Stimulated activated CD4-positive, alpha-beta T cell treated with anti-CD3 and anti-CD28 coated beads, Interleukin-4, amount 100 ng/mL, for 4 hours (primary cell): ENCODE measurements at regions not wholly inside any gene's neighbourhood (a gene's known extent, or its start where the extent isn't known, plus 50 kb on each side); places are given as distances from the start of the nearest gene placed in this dataset.
"Not testable (repeated sequence)": the region's sequence is repeated elsewhere in the genome, so short reads cannot be mapped to it uniquely, and the experiment has no call there.

Experiments
- DNase-seq, 2 experiments: peaks; one replicate each; pipeline ENCODE4 v3.0.0-alpha.2; 2020

- peak; percentile 45 to 76 for DNase-seq
These were observed 864.2 kb downstream of the FAM181B start for GRCh38 chr11:81869351-81870065.

- DNase-seq = no peak
These were observed 866.8 kb downstream of the FAM181B start for GRCh38 chr11:81866896-81867295.

GRCh38 chr11:81857386-81857785 is 876.3 kb downstream of the FAM181B start:
- no peak for DNase-seq

- no peak for DNase-seq
These were observed 879.9 kb downstream of the FAM181B start for GRCh38 chr11:81853791-81854190.

GRCh38 chr11:81852896-81853295 is 880.8 kb downstream of the FAM181B start:
- DNase-seq = no peak

GRCh38 chr11:81840380-81840779 is 893.3 kb downstream of the FAM181B start:
- no peak for DNase-seq

- DNase-seq = no peak
These were observed 893.7 kb downstream of the FAM181B start for GRCh38 chr11:81839976-81840375.

- no peak for DNase-seq
These were observed 894.6 kb downstream of the FAM181B start for GRCh38 chr11:81839016-81839415.

- no peak for DNase-seq
These were observed 903.7 kb downstream of the FAM181B start for GRCh38 chr11:81829976-81830375.

- DNase-seq = no peak
These were observed 908.3 kb downstream of the FAM181B start for GRCh38 chr11:81825346-81825745.

- no peak for DNase-seq
These were observed 914.2 kb downstream of the FAM181B start for GRCh38 chr11:81819462-81819861.

GRCh38 chr11:81804858-81805257 is 928.8 kb downstream of the FAM181B start:
- DNase-seq = no peak

- no peak for DNase-seq
These were observed 931.1 kb downstream of the FAM181B start for GRCh38 chr11:81802591-81802990.

GRCh38 chr11:81792416-81792815 is 941.2 kb downstream of the FAM181B start:
- no peak for DNase-seq

- no peak for DNase-seq
These were observed 946.0 kb downstream of the FAM181B start for GRCh38 chr11:81787584-81788049.

- DNase-seq = no peak
These were observed 961.5 kb downstream of the FAM181B start for GRCh38 chr11:81772166-81772565.

GRCh38 chr11:81769906-81770305 is 963.8 kb downstream of the FAM181B start:
- not testable (repeated sequence) for DNase-seq

- no peak for DNase-seq
These were observed 976.6 kb downstream of the FAM181B start for GRCh38 chr11:81756864-81757595.

GRCh38 chr11:81749245-81749644 is 984.4 kb downstream of the FAM181B start:
- no peak for DNase-seq

- no peak for DNase-seq
These were observed 989.1 kb downstream of the FAM181B start for GRCh38 chr11:81744336-81745116.

GRCh38 chr11:81725701-81726100 is 1008.0 kb downstream of the FAM181B start:
- no peak for DNase-seq

- DNase-seq = no peak
These were observed 1016.0 kb downstream of the FAM181B start for GRCh38 chr11:81717695-81718094.

- DNase-seq = no peak
These were observed 1025.8 kb downstream of the FAM181B start for GRCh38 chr11:81707881-81708280.

GRCh38 chr11:81705283-81705682 is 1028.4 kb downstream of the FAM181B start:
- DNase-seq = no peak
